ENCODE measurements at regions not wholly inside any gene's neighbourhood (a gene's known extent, or its start where the extent isn't known, plus 50 kb on each side); places are given as distances from the start of the nearest gene placed in this dataset.

DNA sequence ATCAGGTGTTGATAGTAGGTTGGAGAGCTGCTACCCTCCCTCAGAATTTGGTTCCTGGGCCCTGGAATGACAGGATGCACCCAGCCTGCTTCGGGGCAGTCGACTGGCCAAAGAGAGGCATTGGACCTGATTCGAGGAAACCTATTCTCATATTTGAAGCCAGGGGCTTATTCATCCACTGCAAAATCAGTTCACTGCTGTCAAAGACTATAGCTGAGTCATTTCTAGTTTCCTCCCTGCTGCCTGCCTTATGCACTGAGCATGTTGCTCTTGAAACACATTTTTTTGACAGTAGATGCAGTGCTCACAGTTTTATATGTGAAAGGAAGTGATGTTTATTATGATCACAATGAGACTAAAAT is 565.4 kb downstream of the ETS1 start:
- no peak for DNase-seq (ENCODE audit: low spot score in 2 of 2)
- H3K4me1 ChIP-seq: peaks cover 0 to 3% of the 10 kb centered on the region in 2 donors
- no peaks in the 10 kb centered on the region for H3K36me3 ChIP-seq
- H3K27me3 ChIP-seq: no peaks in the 10 kb centered on the region
- TF ChIP-seq, protein P1, sequence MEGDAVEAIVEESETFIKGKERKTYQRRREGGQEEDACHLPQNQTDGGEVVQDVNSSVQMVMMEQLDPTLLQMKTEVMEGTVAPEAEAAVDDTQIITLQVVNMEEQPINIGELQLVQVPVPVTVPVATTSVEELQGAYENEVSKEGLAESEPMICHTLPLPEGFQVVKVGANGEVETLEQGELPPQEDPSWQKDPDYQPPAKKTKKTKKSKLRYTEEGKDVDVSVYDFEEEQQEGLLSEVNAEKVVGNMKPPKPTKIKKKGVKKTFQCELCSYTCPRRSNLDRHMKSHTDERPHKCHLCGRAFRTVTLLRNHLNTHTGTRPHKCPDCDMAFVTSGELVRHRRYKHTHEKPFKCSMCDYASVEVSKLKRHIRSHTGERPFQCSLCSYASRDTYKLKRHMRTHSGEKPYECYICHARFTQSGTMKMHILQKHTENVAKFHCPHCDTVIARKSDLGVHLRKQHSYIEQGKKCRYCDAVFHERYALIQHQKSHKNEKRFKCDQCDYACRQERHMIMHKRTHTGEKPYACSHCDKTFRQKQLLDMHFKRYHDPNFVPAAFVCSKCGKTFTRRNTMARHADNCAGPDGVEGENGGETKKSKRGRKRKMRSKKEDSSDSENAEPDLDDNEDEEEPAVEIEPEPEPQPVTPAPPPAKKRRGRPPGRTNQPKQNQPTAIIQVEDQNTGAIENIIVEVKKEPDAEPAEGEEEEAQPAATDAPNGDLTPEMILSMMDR (IDR thresholded peaks at IDR 0.05): peak in 1 of 3 experiments; percentile 0
- no peak overlapping the region for H3K4me3 ChIP-seq
- H3K9me3 ChIP-seq: no peaks in the 10 kb centered on the region
- H3K27ac ChIP-seq: no peak overlapping the region
- intact Hi-C loops (cut with DNase I): loop anchor here (5.0 kb wide), 1 partner anchor 180 kb away; no protein-coding TSS in a partner anchor

DNA sequence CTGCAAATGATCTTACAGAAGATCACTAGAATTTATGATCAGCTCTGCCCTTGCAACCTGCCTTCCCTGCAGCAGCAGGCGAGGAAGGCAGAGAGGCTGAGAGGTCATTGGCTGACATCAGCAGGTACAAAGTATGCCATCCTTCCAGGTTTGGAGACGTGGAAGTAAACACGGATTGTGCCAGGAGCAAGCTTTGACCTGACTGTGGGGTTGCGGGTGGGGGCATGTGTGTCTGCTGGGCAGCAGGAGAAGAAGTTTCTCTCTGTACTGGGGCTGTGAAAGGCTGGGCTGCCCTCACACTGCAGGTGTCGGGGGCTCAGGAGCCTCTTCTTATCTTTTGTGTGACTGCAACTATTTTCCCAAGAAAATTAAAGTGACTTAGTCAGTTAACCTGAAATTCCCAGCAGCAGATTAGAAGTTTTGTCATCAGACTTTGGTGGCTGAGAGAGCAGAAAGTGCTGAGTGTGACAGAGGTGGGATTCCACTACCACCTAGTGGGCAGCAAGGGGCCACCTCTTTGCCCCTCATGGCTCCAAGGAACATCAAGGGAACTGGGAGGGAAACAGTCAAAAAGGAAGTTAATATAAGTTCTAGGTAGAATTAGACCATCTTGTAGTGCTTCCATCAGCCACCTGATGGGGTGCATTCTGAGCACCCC is 565.9 kb downstream of the ETS1 start:
- TF ChIP-seq, protein P1 (IDR thresholded peaks at IDR 0.05): peak in 2 of 3 experiments; percentile 11 to 31
- no peak overlapping the region for H3K4me3 ChIP-seq

DNA sequence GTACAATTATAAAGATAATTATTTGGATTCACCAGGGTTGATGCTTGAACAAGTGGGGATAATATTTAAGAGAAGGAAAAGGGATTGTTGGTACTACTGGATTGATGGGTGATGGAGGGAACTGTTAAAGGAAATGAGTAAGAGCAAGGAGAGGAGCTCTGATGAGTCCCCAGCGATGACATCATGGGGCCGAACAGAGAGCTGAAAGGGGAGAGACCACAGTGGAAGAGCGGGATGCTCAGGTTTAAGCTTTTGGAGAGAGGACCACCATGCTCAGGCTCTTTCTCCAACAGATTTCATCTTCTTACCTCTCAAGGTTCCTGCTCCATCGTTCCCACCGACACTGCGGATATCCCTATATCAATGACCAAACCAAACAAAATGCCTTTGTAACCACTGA is 568.7 kb downstream of the ETS1 start:
- no peak for DNase-seq (ENCODE audit: low spot score in 2 of 2)
- H3K27ac ChIP-seq: no peak overlapping the region
- no peaks in the 10 kb centered on the region for H3K27me3 ChIP-seq
- no peaks in the 10 kb centered on the region for H3K36me3 ChIP-seq
- H3K4me1 ChIP-seq: no peaks in the 10 kb centered on the region
- no peak overlapping the region for H3K4me3 ChIP-seq
- TF ChIP-seq, protein P1 (IDR thresholded peaks at IDR 0.05): no peak
- H3K9me3 ChIP-seq: no peaks in the 10 kb centered on the region
- intact Hi-C loops (cut with DNase I): no loop called here

More for the DNA sequence above, 565.9 kb downstream of the ETS1 start:
- Histone ChIP-seq H3K9me3 (no peaks in the 10 kb centered on the region), H3K27me3 (no peaks in the 10 kb centered on the region), H3K4me1 (no peaks in the 10 kb centered on the region), H3K36me3 (no peaks in the 10 kb centered on the region), H3K27ac (no peak overlapping the region)
- intact Hi-C loops (cut with DNase I): loop anchor here (5.0 kb wide), 1 partner anchor 179 kb away; no protein-coding TSS in a partner anchor
- no peak for DNase-seq (ENCODE audit: low spot score in 2 of 2)

DNA sequence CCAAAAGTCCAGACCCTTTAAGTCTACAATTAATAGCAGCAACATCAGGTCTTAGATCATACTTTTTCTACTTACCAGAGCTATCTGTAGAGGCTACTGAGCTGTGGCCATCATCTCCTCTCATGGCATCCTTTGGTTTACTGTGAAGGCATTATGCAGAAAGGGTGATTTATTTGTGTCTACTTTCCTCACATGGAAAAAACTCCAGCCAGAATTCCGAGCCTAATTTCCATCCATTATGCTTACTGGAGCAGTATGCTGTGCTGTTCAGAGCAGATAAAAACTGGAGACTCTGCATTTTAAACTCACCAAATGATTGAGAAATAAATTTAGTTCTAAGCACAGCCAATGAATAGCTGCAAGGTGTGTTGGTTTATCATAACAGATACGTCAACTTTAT is 581.8 kb downstream of the ETS1 start:
- H3K27me3 ChIP-seq: no peaks in the 10 kb centered on the region
- no peaks in the 10 kb centered on the region for H3K4me1 ChIP-seq
- no peak overlapping the region for H3K4me3 ChIP-seq
- no peak overlapping the region for H3K27ac ChIP-seq
- TF ChIP-seq, protein P1 (IDR thresholded peaks at IDR 0.05): no peak
- peaks cover 0 to 6% of the 10 kb centered on the region in 2 donors for H3K9me3 ChIP-seq
- H3K36me3 ChIP-seq: no peaks in the 10 kb centered on the region
- intact Hi-C loops (cut with DNase I): no loop called here
- DNase-seq (ENCODE audit: low spot score in 2 of 2): no peak

- Histone ChIP-seq H3K27me3 (no peaks in the 10 kb centered on the region), H3K4me3 (no peak overlapping the region), H3K36me3 (no peaks in the 10 kb centered on the region), H3K9me3 (no peaks in the 10 kb centered on the region), H3K4me1 (no peaks in the 10 kb centered on the region), H3K27ac (no peak overlapping the region)
- TF ChIP-seq, protein P1 (IDR thresholded peaks at IDR 0.05): no peak
- no peak for DNase-seq (ENCODE audit: low spot score in 2 of 2)
- intact Hi-C loops (cut with DNase I): no loop called here
Observed at GRCh38 chr11:127998421-127998820, 588.9 kb downstream of the ETS1 start.
